ENCODE measurements at regions not wholly inside any gene's neighbourhood (a gene's known extent, or its start where the extent isn't known, plus 50 kb on each side); places are given as distances from the start of the nearest gene placed in this dataset.

- TF ChIP-seq PPARA (CRISPR knock-in tag; IDR thresholded peaks at IDR 0.05; ENCODE audit: borderline replicate concordance) (no peak), PATZ1 (CRISPR knock-in tag; IDR thresholded peaks at IDR 0.05; ENCODE audit: borderline replicate concordance) (no peak), ZC3H10 (CRISPR knock-in tag; IDR thresholded peaks at IDR 0.05) (no peak), ZNF565 (CRISPR knock-in tag; conservative IDR thresholded peaks at IDR 0.05; ENCODE audit: low read depth) (no peak), CSRNP3 (CRISPR knock-in tag; IDR thresholded peaks at IDR 0.05) (no peak), CSDC2 (CRISPR knock-in tag; IDR thresholded peaks at IDR 0.05) (no peak), TSHZ2 (CRISPR knock-in tag; IDR thresholded peaks at IDR 0.05) (no peak), ZFP30 (CRISPR knock-in tag; IDR thresholded peaks at IDR 0.05) (no peak), BACH2 (CRISPR knock-in tag; IDR thresholded peaks at IDR 0.05; ENCODE audit: borderline replicate concordance) (no peak), ESRRG (CRISPR knock-in tag; IDR thresholded peaks at IDR 0.05) (no peak), GLIS3 (CRISPR knock-in tag; IDR thresholded peaks at IDR 0.05) (no peak), TOX (CRISPR knock-in tag; IDR thresholded peaks at IDR 0.05; ENCODE audit: borderline replicate concordance) (no peak), ZNF8 (CRISPR knock-in tag; IDR thresholded peaks at IDR 0.05) (no peak)
These were observed 317.5 kb downstream of the TOX3 start for GRCh38 chr16:52229471-52229870.
